WTC11 (cell line): ENCODE measurements at regions not wholly inside any gene's neighbourhood (a gene's known extent, or its start where the extent isn't known, plus 50 kb on each side); places are given as distances from the start of the nearest gene placed in this dataset.

Experiments used
- ATAC-seq: fragments of 200-7000 bp; cut with Tn5 transposase; 2 replicates; pipeline ENCODE4 v1.10.0; 2021; ENCODE audit warnings: mild to moderate bottlenecking, moderate library complexity
- CTCF ChIA-PET: fragments of 300-600 bp; sonication (Branson Sonifier 250); formaldehyde crosslinking; loops from one replicate; lab custom pipeline; 2021; ENCODE audit warnings: antibody characterized with exemption; lab: Charles Lee
- POLR2A ChIA-PET: fragments of 350-600 bp; sonication (Branson Sonifier 250); formaldehyde crosslinking; loops from one replicate; lab custom pipeline; 2021; ENCODE audit warnings: antibody characterized with exemption; lab: Charles Lee
- DNase-seq: peaks from one replicate; pipeline ENCODE4 v3.0.0; 2021; ENCODE audit warnings: low spot score
- H3K27ac Mint-ChIP-seq: 2 replicates; pipeline ENCODE4 v1.8.0; 2021; ENCODE audit warnings: mixed read lengths
- H3K27me3 Mint-ChIP-seq: 2 replicates; pipeline ENCODE4 v1.8.0; 2021; ENCODE audit warnings: low read depth, mild to moderate bottlenecking, moderate library complexity, mixed read lengths
- H3K36me3 Mint-ChIP-seq: 2 replicates; pipeline ENCODE4 v1.8.0; 2021; ENCODE audit warnings: mixed read lengths
- H3K4me1 Mint-ChIP-seq: 2 replicates; pipeline ENCODE4 v1.8.0; 2022; ENCODE audit warnings: mixed read lengths
- H3K4me3 Mint-ChIP-seq: 2 replicates; pipeline ENCODE4 v1.8.0; 2021; ENCODE audit warnings: mild to moderate bottlenecking, moderate library complexity, mixed read lengths
- H3K9me3 Mint-ChIP-seq: 2 replicates; pipeline ENCODE4 v1.8.0; 2021; ENCODE audit warnings: mixed read lengths
- CTCF ChIP-seq: fragments of 200-600 bp; IDR thresholded peaks from 2 replicates; pipeline ENCODE4 v1.8.0; 2022; ENCODE audit warnings: antibody characterized with exemption
- EMX1 ChIP-seq: fragments of 250-450 bp; sonication (Bioruptor Pico); IDR thresholded peaks from 2 replicates; pipeline ENCODE4 v1.8.0; 2021; ENCODE audit warnings: mild to moderate bottlenecking
- ESRRA ChIP-seq: sonication (generic); formaldehyde crosslinking; IDR thresholded peaks from 2 replicates; pipeline ENCODE4 v1.8.1; 2022; ENCODE audit warnings: mild to moderate bottlenecking, missing genetic modification reagents, borderline replicate concordance
- HMGXB4 ChIP-seq: sonication (generic); formaldehyde crosslinking; IDR thresholded peaks from 2 replicates; pipeline ENCODE4 v1.8.1; 2023; ENCODE audit warnings: mild to moderate bottlenecking, moderate library complexity, missing genetic modification reagents
- KAT7 ChIP-seq: sonication (generic); formaldehyde crosslinking; IDR thresholded peaks from 2 replicates; pipeline ENCODE4 v1.8.1; 2023; ENCODE audit warnings: missing genetic modification reagents, mild to moderate bottlenecking, borderline replicate concordance
- MXD4 ChIP-seq: fragments of 250-450 bp; sonication (Bioruptor Pico); IDR thresholded peaks from 2 replicates; pipeline ENCODE4 v1.8.0; 2021; ENCODE audit warnings: mild to moderate bottlenecking, moderate library complexity, borderline replicate concordance
- MYBL2 ChIP-seq: sonication (generic); formaldehyde crosslinking; IDR thresholded peaks from 2 replicates; pipeline ENCODE4 v1.8.1; 2023; ENCODE audit warnings: mild to moderate bottlenecking, moderate library complexity, missing genetic modification reagents
- NFATC4 ChIP-seq: fragments of 250-450 bp; sonication (Bioruptor Pico); IDR thresholded peaks from 2 replicates; pipeline ENCODE4 v1.9.0; 2021; ENCODE audit warnings: mild to moderate bottlenecking
- NR3C1 ChIP-seq: sonication (generic); formaldehyde crosslinking; conservative IDR thresholded peaks from 2 replicates; pipeline ENCODE4 v1.8.1; 2023; ENCODE audit warnings: low read depth, mild to moderate bottlenecking, missing genetic modification reagents
- RELA ChIP-seq: sonication (generic); formaldehyde crosslinking; IDR thresholded peaks from 2 replicates; pipeline ENCODE4 v1.8.1; 2022; ENCODE audit warnings: missing genetic modification reagents, mild to moderate bottlenecking, borderline replicate concordance
- RORB ChIP-seq: fragments of 250-450 bp; sonication (Bioruptor Pico); IDR thresholded peaks from 2 replicates; pipeline ENCODE4 v1.9.0; 2021; ENCODE audit warnings: mild to moderate bottlenecking
- SMAD3 ChIP-seq: sonication (generic); formaldehyde crosslinking; IDR thresholded peaks from 2 replicates; pipeline ENCODE4 v1.8.0; 2022; ENCODE audit warnings: missing genetic modification reagents, mild to moderate bottlenecking, borderline replicate concordance
- TEAD1 ChIP-seq: sonication (generic); formaldehyde crosslinking; IDR thresholded peaks from 2 replicates; pipeline ENCODE4 v1.8.0; 2022; ENCODE audit warnings: mild to moderate bottlenecking, missing genetic modification reagents
- TP53 ChIP-seq: sonication (generic); formaldehyde crosslinking; IDR thresholded peaks from 2 replicates; pipeline ENCODE4 v1.8.1; 2023; ENCODE audit warnings: mild to moderate bottlenecking, missing genetic modification reagents
- USF1 ChIP-seq: sonication (generic); formaldehyde crosslinking; IDR thresholded peaks from 2 replicates; pipeline ENCODE4 v1.8.0; 2022; ENCODE audit warnings: mild to moderate bottlenecking, missing genetic modification reagents
- ZBTB21 ChIP-seq: sonication (generic); formaldehyde crosslinking; IDR thresholded peaks from 2 replicates; pipeline ENCODE4 v1.8.1; 2023; ENCODE audit warnings: mild to moderate bottlenecking, missing genetic modification reagents, borderline replicate concordance
- ZNF138 ChIP-seq: sonication (generic); formaldehyde crosslinking; conservative IDR thresholded peaks from 2 replicates; pipeline ENCODE4 v1.8.1; 2022; ENCODE audit warnings: mild to moderate bottlenecking, moderate library complexity, missing genetic modification reagents
- ZNF671 ChIP-seq: fragments of 250-450 bp; sonication (Bioruptor Pico); IDR thresholded peaks from 2 replicates; pipeline ENCODE4 v1.8.0; 2021; ENCODE audit warnings: mild to moderate bottlenecking
- TF ChIP-seq, protein P1 (sequence below): sonication (generic); formaldehyde crosslinking; IDR thresholded peaks from 2 replicates; pipeline ENCODE4 v1.8.1; 2022; ENCODE audit warnings: mild to moderate bottlenecking, missing genetic modification reagents, moderate library complexity, borderline replicate concordance
- TF ChIP-seq, protein P2 (sequence below): fragments of 250-450 bp; sonication (Bioruptor Pico); IDR thresholded peaks from 2 replicates; pipeline ENCODE4 v1.9.0; 2021; ENCODE audit warnings: mild to moderate bottlenecking
- TF ChIP-seq, protein P3 (sequence below): fragments of 250-450 bp; sonication (Bioruptor Pico); IDR thresholded peaks from 2 replicates; pipeline ENCODE4 v1.9.0; 2021; ENCODE audit warnings: moderate library complexity, mild to moderate bottlenecking, inconsistent platforms, borderline replicate concordance
- TF ChIP-seq, protein P4 (sequence below): sonication (generic); formaldehyde crosslinking; IDR thresholded peaks from 2 replicates; pipeline ENCODE4 v1.8.0; 2022; ENCODE audit warnings: mild to moderate bottlenecking, missing genetic modification reagents

DNA sequence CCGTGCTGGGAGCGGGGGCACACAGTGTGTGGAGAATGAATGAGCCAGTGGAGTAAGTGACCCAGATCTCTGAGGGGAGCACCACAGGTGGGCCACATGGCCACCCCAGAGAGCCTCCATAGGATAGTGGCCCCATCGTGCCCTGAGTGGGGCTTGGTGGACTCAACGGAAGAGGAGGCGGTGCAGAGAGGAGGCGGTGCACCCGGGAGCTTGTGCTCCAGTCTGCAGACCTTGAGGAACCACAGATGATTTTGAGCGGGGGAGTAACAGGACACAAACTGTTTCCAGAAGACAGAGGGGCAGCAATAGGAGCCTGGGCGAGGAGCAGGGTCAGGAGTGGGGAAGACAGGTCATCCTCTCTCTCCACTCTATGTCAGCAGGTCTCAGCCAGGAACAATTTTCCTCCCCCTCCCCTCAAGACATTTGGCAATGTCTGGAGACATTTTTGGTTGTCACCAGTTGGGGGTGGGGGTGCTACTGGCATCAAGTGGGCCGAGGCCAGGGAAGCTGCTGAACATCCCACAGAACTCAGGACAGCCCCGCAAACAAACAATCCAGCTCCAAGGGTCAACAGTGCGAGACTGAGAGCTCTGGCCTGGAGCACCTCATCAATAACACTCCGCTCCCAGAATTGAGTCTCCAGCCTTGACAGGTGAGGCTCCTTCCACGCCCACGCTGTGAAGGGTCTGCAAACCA is 182.2 kb downstream of the USP12 start:
- CTCF ChIA-PET = interaction anchor here (0.7 to 1.7 kb wide), 8 partner anchors 17 to 373 kb away, joined by 3 to 13 read pairs (median 4); no protein-coding TSS in a partner anchor

GRCh38 chr13:26988059-26988769 is 183.4 kb downstream of the USP12 start:
- DNase-seq (no peak), ATAC-seq (no peak)
- POLR2A ChIA-PET = no interaction called here
- Mint-ChIP-seq H3K27me3 (no peaks in the 10 kb centered on the region; the same call in 1 of the 2 replicates), H3K36me3 (no peaks in the 10 kb centered on the region), H3K9me3 (no peaks in the 10 kb centered on the region), H3K27ac (no peak overlapping the region), H3K4me3 (no peak overlapping the region), H3K4me1 (peaks cover 6% of the 10 kb centered on the region)
- CTCF ChIA-PET = interaction anchor here (1.0 to 1.7 kb wide), 4 partner anchors 18 to 374 kb away, joined by 3 to 9 read pairs (median 6); no protein-coding TSS in a partner anchor
- TF ChIP-seq EMX1 (CRISPR knock-in tag) (no peak), ZBTB21 (no peak), MXD4 (no peak), ZNF671 (no peak), NR3C1 (CRISPR knock-in tag) (no peak), USF1 (CRISPR knock-in tag) (no peak), TEAD1 (no peak), TP53 (no peak)
- TF ChIP-seq, protein P1, sequence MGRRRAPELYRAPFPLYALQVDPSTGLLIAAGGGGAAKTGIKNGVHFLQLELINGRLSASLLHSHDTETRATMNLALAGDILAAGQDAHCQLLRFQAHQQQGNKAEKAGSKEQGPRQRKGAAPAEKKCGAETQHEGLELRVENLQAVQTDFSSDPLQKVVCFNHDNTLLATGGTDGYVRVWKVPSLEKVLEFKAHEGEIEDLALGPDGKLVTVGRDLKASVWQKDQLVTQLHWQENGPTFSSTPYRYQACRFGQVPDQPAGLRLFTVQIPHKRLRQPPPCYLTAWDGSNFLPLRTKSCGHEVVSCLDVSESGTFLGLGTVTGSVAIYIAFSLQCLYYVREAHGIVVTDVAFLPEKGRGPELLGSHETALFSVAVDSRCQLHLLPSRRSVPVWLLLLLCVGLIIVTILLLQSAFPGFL (CRISPR knock-in tag) = no peak
- TF ChIP-seq, protein P2, sequence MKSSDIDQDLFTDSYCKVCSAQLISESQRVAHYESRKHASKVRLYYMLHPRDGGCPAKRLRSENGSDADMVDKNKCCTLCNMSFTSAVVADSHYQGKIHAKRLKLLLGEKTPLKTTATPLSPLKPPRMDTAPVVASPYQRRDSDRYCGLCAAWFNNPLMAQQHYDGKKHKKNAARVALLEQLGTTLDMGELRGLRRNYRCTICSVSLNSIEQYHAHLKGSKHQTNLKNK = no peak
- TF ChIP-seq, protein P3, sequence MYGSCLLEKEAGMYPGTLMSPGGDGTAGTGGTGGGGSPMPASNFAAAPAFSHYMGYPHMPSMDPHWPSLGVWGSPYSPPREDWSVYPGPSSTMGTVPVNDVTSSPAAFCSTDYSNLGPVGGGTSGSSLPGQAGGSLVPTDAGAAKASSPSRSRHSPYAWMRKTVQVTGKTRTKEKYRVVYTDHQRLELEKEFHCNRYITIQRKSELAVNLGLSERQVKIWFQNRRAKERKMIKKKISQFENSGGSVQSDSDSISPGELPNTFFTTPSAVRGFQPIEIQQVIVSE (CRISPR knock-in tag) = no peak
- TF ChIP-seq, protein P4, sequence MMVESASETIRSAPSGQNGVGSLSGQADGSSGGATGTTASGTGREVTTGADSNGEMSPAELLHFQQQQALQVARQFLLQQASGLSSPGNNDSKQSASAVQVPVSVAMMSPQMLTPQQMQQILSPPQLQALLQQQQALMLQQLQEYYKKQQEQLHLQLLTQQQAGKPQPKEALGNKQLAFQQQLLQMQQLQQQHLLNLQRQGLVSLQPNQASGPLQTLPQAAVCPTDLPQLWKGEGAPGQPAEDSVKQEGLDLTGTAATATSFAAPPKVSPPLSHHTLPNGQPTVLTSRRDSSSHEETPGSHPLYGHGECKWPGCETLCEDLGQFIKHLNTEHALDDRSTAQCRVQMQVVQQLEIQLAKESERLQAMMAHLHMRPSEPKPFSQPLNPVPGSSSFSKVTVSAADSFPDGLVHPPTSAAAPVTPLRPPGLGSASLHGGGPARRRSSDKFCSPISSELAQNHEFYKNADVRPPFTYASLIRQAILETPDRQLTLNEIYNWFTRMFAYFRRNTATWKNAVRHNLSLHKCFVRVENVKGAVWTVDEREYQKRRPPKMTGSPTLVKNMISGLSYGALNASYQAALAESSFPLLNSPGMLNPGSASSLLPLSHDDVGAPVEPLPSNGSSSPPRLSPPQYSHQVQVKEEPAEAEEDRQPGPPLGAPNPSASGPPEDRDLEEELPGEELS (CRISPR knock-in tag) = no peak

More for the DNA sequence above, 182.2 kb downstream of the USP12 start:
- POLR2A ChIA-PET = no interaction called here
- no peaks in the 10 kb centered on the region for H3K9me3 Mint-ChIP-seq
- DNase-seq (no peak), ATAC-seq (no peak)
- H3K4me1 Mint-ChIP-seq = no peaks in the 10 kb centered on the region
- no peak overlapping the region for H3K27ac Mint-ChIP-seq
- TF ChIP-seq MYBL2 (CRISPR knock-in tag) (no peak), ZNF138 (CRISPR knock-in tag) (no peak)
- TF ChIP-seq, all 79 proteins: peak for 0
- H3K36me3 Mint-ChIP-seq = no peaks in the 10 kb centered on the region
- no peaks in the 10 kb centered on the region; the same call in 1 of the 2 replicates for H3K27me3 Mint-ChIP-seq
- no peak overlapping the region for H3K4me3 Mint-ChIP-seq

- ChIA-PET CTCF (interaction anchor here (0.6 to 2.8 kb wide), 6 partner anchors 352 to 384 kb away, joined by 3 to 50 read pairs (median 6); no protein-coding TSS in a partner anchor), POLR2A (no interaction called here)
- Mint-ChIP-seq H3K9me3 (no peaks in the 10 kb centered on the region), H3K4me1 (peaks cover 12% of the 10 kb centered on the region), H3K27me3 (no peaks in the 10 kb centered on the region; the same call in 1 of the 2 replicates), H3K4me3 (no peak overlapping the region), H3K27ac (peak overlapping the region; percentile 61), H3K36me3 (no peaks in the 10 kb centered on the region)
- DNase-seq (no peak), ATAC-seq (no peak)
- TF ChIP-seq RELA (CRISPR knock-in tag) (no peak), KAT7 (CRISPR knock-in tag) (no peak), SMAD3 (no peak), CTCF (no peak), RORB (CRISPR knock-in tag) (no peak), HMGXB4 (CRISPR knock-in tag) (no peak), NFATC4 (CRISPR knock-in tag) (no peak), ESRRA (CRISPR knock-in tag) (no peak)
Observed at GRCh38 chr13:26987486-26988013, 184.1 kb downstream of the USP12 start.
